Epithelial cell of proximal tubule (primary cell): ENCODE measurements at regions not wholly inside any gene's neighbourhood (a gene's known extent, or its start where the extent isn't known, plus 50 kb on each side); places are given as distances from the start of the nearest gene placed in this dataset.
A peak's percentile ranks its signal among the peaks of the same experiment; 100 is the strongest.
"Not testable (repeated sequence)": the region's sequence is repeated elsewhere in the genome, so short reads cannot be mapped to it uniquely, and the experiment has no call there.

Experiments
- DNase-seq: peaks from one replicate; pipeline ENCODE4 v3.0.0-alpha.2; 2011; ENCODE audit warnings: low read depth
- H3K4me3 ChIP-seq: 2 replicates; pipeline ENCODE4 v1.5.1; 2011; ENCODE audit warnings: low read depth, mild to moderate bottlenecking, low read length
- CTCF ChIP-seq: conservative IDR thresholded peaks from 2 replicates; pipeline ENCODE4 v1.5.1; 2012; ENCODE audit warnings: low read depth, mild to moderate bottlenecking, low read length

DNA sequence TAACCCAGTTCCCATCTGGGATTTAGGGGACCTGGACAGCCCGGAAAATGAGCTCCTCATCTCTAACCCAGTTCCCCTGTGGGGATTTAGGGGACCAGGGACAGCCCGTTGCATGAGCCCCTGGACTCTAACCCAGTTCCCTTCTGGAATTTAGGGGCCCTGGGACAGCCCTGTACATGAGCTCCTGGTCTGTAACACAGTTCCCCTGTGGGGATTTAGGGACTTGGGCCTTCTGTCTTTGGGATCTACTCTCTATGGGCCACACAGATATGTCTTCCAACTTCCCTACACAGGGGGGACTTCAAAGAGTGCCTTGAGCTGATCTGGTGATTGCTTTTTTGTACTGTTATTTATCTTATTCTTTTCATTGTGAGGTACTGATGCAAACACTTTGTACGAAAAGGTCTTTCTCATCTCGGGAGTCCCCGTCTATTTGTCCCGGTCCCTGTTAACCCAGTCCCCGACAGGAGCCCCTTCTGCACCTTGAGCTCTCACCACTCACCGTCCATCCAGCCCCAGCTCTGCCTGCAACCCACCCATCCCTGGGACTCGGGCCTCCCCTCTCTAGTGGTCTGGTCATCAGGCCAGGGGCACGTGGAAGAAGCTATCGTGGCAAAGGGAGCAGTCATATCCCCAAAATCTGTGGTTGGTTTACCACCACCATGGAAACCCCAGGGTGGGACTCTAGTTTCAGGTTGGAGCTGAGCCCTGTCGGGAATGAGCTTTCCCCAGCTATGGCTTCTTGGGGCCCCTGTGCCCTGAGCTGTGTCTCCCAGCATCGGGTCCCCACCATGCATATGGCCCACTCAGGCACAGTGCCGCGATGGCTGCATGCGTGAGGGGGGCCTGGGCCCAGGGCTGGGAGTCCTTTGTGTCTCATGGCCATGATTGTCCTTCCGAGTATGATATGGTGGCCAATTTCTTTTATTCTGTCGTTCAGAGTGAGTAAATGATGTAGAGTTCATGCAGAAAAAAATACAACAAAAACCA lies 270.4 kb upstream of the PLCXD1 start:
- H3K4me3 ChIP-seq, DNase-seq: not testable (repeated sequence)

DNA sequence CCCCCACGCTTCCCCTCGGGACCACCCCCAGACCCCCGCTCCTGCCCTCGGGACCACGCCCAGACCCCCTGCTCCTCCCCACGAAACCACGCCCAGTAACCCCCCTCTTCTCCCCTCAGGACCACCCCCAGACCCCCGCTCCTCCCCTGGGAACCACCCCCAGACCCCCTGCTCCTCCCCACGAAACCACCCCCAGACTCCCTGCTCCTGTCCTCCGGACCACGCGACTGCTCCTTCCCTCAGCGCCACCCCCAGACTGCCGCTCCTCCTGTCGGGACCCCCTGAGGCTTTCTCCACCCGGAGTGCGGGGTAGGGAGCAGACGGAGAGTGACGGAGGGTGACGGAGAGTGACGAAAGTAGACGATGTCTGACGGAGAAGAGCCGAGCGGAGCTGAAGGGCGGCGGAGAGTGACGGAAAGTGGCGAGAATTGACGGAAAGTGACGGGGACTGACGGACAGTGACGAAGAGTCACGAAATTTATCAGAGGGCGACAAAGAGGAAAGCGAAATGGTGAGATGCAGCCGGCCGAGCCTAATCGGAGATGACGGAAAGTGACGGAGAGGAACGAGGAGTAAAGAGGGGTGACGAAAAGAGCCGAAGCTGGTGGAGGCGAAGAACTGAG lies 267.2 kb upstream of the PLCXD1 start:
- H3K4me3 ChIP-seq, DNase-seq: not testable (repeated sequence)

GRCh38 chrX:14452-14851 lies 266.7 kb upstream of the PLCXD1 start:
- H3K4me3 ChIP-seq: peak overlapping the region; percentile 35
- DNase-seq: not testable (repeated sequence)

- DNase-seq, H3K4me3 ChIP-seq: not testable (repeated sequence)
Observed at GRCh38 chrX:18768-19454, 262.3 kb upstream of the PLCXD1 start.

- DNase-seq, H3K4me3 ChIP-seq: not testable (repeated sequence)
Observed at GRCh38 chrX:19455-19827, 261.7 kb upstream of the PLCXD1 start.

DNA sequence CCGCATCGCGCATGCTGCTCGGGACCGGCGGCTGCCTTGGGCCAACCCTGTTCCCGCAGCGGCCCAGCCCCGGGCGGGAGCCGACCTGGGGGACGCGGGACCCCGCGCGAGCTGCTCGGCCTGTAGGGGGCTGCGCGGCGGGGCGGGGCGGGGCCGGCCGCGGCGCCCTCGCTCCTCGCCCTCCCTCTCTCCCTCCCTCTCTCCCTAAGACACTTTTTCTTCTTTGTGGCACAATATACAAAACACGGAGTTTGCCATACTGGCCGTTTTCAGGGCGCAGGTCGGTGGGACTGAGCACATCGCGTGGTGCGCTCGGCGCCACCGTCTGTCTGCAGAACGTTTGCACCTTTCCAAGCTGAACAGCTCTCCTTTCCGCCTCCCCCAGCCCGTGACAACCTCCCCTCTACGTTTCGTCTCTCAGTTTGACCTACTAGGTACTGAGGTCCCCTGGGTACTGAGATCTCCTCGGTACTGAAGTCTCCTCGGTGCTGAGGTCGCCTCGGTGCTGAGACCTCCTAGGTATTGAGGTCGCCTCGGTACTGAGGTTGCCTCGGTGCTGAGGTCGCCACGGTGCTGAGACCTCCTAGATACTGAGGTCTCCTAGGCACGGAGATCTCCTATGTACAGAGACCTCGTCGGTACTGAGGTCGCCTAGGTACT lies 261.1 kb upstream of the PLCXD1 start:
- no peak for TF ChIP-seq CTCF
- no peak for DNase-seq

DNA sequence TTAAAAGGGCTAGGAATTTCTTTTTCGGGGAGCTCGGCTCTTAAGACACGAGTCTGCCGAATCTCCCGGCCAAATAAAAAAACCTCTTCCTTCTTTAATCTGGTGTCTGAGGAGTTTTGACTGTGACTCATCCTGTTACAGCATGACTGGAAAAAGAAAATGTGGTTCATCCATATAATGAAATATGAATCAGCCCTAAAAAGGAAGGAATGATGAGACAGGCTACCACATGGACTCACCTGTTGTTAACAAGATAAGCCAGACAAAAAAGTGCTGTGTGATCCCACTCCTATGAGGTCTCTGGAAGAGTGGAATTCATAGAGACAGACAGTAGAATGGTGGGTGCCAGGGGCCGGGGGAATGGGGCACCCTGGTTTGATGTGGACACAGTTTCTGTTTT lies 257.0 kb upstream of the PLCXD1 start:
- not testable (repeated sequence) for H3K4me3 ChIP-seq, DNase-seq

More for the DNA sequence above, 261.1 kb upstream of the PLCXD1 start:
- peak overlapping the region; percentile 49 for H3K4me3 ChIP-seq
